ENCODE measurements at regions not wholly inside any gene's neighbourhood (a gene's known extent, or its start where the extent isn't known, plus 50 kb on each side); places are given as distances from the start of the nearest gene placed in this dataset.

GRCh38 chr1:208433971-208434370 lies 189.8 kb upstream of the PLXNA2 start:
- no peaks in the 10 kb centered on the region for H3K4me1 ChIP-seq
- no peaks in the 10 kb centered on the region for H3K9me3 ChIP-seq
- no peak overlapping the region for H3K4me3 ChIP-seq
- H3K27ac ChIP-seq: no peak overlapping the region
- no peak for DNase-seq (ENCODE audit: extremely low spot score in 2 of 2)
- no peak for TF ChIP-seq POLR2AphosphoS5 (IDR thresholded peaks at IDR 0.05; ENCODE audit: insufficient read depth in 1 of 2, low read depth in 1 of 2)
- no peak for TF ChIP-seq POLR2A (IDR thresholded peaks at IDR 0.05)
- TF ChIP-seq, protein P1, sequence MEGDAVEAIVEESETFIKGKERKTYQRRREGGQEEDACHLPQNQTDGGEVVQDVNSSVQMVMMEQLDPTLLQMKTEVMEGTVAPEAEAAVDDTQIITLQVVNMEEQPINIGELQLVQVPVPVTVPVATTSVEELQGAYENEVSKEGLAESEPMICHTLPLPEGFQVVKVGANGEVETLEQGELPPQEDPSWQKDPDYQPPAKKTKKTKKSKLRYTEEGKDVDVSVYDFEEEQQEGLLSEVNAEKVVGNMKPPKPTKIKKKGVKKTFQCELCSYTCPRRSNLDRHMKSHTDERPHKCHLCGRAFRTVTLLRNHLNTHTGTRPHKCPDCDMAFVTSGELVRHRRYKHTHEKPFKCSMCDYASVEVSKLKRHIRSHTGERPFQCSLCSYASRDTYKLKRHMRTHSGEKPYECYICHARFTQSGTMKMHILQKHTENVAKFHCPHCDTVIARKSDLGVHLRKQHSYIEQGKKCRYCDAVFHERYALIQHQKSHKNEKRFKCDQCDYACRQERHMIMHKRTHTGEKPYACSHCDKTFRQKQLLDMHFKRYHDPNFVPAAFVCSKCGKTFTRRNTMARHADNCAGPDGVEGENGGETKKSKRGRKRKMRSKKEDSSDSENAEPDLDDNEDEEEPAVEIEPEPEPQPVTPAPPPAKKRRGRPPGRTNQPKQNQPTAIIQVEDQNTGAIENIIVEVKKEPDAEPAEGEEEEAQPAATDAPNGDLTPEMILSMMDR (IDR thresholded peaks at IDR 0.05): no peak
- no peaks in the 10 kb centered on the region for H3K36me3 ChIP-seq
- intact Hi-C loops (cut with DNase I): no loop called here
- H3K27me3 ChIP-seq: no peaks in the 10 kb centered on the region

- Histone ChIP-seq H3K4me1 (no peaks in the 10 kb centered on the region), H3K27ac (no peak overlapping the region), H3K4me3 (no peak overlapping the region), H3K27me3 (no peaks in the 10 kb centered on the region), H3K36me3 (no peaks in the 10 kb centered on the region), H3K9me3 (no peaks in the 10 kb centered on the region)
- TF ChIP-seq POLR2AphosphoS5 (IDR thresholded peaks at IDR 0.05; ENCODE audit: insufficient read depth in 1 of 2, low read depth in 1 of 2) (no peak), POLR2A (IDR thresholded peaks at IDR 0.05) (no peak)
- TF ChIP-seq, protein P1 (IDR thresholded peaks at IDR 0.05): no peak
- no peak for DNase-seq (ENCODE audit: extremely low spot score in 2 of 2)
- intact Hi-C loops (cut with DNase I): no loop called here
Measured at GRCh38 chr1:208437401-208437800, 193.2 kb upstream of the PLXNA2 start.

DNA sequence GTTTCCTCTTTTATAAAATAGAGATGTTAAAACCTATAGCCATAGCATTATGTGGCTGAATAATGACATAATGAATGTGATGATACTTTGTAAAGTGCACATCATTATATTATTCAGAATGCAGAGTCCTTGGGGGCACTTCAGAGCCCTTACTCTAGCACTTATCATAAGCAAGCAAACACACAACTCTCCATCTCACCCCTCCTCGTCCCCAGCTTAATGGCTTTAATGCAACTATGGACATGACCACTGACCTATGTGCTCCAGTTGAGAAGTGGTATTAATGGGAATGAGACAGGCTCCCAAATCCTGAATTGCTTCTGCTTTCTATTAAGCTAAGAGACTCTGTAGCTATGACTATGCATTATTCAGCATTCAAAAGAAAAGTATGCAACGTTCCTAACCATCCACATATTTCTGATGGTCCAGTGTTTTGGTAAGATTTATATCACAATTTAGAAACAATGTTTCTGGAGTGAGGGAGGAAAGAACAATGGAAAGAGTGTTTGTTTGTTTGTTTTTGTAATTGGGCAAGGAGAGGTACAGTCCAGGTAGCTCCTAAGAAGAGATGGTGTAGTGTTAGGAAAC lies 194.0 kb upstream of the PLXNA2 start:
- Histone ChIP-seq H3K9me3 (no peaks in the 10 kb centered on the region), H3K4me3 (no peak overlapping the region), H3K27ac (no peak overlapping the region), H3K36me3 (no peaks in the 10 kb centered on the region), H3K27me3 (no peaks in the 10 kb centered on the region), H3K4me1 (no peaks in the 10 kb centered on the region)
- intact Hi-C loops (cut with DNase I): no loop called here
- no peak for DNase-seq (ENCODE audit: extremely low spot score in 2 of 2)
- TF ChIP-seq POLR2AphosphoS5 (IDR thresholded peaks at IDR 0.05; ENCODE audit: insufficient read depth in 1 of 2, low read depth in 1 of 2): no peak
- TF ChIP-seq, protein P1 (IDR thresholded peaks at IDR 0.05): no peak
- TF ChIP-seq POLR2A (IDR thresholded peaks at IDR 0.05): no peak

DNA sequence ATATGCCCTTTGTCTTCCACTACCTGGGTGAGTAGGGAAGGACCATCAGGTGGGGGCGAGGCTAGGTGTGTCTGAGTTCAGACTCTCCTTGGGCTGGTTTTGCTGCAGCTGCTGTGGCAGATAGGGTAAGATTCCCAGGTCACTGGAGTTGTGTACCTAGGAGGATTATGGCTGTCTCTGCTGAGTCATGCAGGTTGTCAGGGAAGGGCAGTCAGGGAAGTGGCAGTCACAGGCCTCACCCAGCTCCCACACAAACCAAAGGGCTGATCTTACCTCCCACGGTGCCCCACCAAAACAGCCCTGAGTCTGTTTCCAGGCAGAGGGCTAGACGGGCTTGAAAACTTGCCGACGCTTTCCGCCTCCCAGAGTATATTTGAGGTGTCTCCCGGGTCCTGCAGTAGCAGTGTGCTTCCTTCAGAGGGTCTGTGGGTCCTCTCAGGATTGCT lies 201.6 kb upstream of the PLXNA2 start:
- intact Hi-C loops (cut with DNase I): no loop called here
- no peak for TF ChIP-seq POLR2AphosphoS5 (IDR thresholded peaks at IDR 0.05; ENCODE audit: insufficient read depth in 1 of 2, low read depth in 1 of 2)
- no peak for TF ChIP-seq POLR2A (IDR thresholded peaks at IDR 0.05)
- TF ChIP-seq, protein P1 (IDR thresholded peaks at IDR 0.05): no peak
- Histone ChIP-seq H3K9me3 (no peaks in the 10 kb centered on the region), H3K36me3 (no peaks in the 10 kb centered on the region), H3K27ac (no peak overlapping the region), H3K4me1 (no peaks in the 10 kb centered on the region), H3K27me3 (no peaks in the 10 kb centered on the region), H3K4me3 (no peak overlapping the region)
- DNase-seq (ENCODE audit: extremely low spot score in 2 of 2): no peak

DNA sequence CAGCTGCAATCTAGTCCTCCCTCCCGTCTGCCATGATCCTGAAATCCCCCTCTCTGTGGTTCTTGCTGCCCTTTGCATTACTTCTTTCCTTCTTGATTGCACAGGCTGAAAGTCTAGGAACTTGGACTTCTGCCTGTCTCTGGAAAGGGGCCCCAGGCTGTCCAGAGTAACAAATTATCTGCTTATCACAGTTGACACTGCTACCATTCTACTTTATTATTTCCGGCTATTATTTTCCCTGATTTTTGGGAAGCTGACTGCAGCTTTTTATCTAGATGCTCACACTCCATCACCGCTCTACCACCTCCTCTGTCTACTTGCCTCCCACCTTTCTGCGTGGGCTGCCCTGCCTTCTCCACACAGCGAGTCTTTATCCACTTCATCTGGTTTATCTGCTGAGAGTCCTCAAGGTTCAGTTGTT lies 202.1 kb upstream of the PLXNA2 start:
- intact Hi-C loops (cut with DNase I): no loop called here

More for the DNA sequence above, 202.1 kb upstream of the PLXNA2 start:
- TF ChIP-seq POLR2A (IDR thresholded peaks at IDR 0.05) (no peak), POLR2AphosphoS5 (IDR thresholded peaks at IDR 0.05; ENCODE audit: insufficient read depth in 1 of 2, low read depth in 1 of 2) (no peak)
- TF ChIP-seq, protein P1 (IDR thresholded peaks at IDR 0.05): no peak
- H3K4me3 ChIP-seq: no peak overlapping the region
- H3K27ac ChIP-seq: no peak overlapping the region
- H3K4me1 ChIP-seq: no peaks in the 10 kb centered on the region
- H3K27me3 ChIP-seq: no peaks in the 10 kb centered on the region
- H3K36me3 ChIP-seq: no peaks in the 10 kb centered on the region
- H3K9me3 ChIP-seq: no peaks in the 10 kb centered on the region
- DNase-seq (ENCODE audit: extremely low spot score in 2 of 2): no peak
